ENCODE measurements at regions not wholly inside any gene's neighbourhood (a gene's known extent, or its start where the extent isn't known, plus 50 kb on each side); places are given as distances from the start of the nearest gene placed in this dataset.
"Not testable (repeated sequence)": the region's sequence is repeated elsewhere in the genome, so short reads cannot be mapped to it uniquely, and the experiment has no call there.

GRCh38 chr17:77606146-77606864, 352.2 kb upstream of the TNRC6C start:
- DNase-seq = no peak
- in situ Hi-C loops (cut with HindIII; ENCODE audit: low pct_ligation_motif_present, low pct_unique_long_range_greater_than_20kb, low sequenced_read_pairs) = no loop called here

- no peak for DNase-seq
- in situ Hi-C loops (cut with HindIII; ENCODE audit: low pct_ligation_motif_present, low pct_unique_long_range_greater_than_20kb, low sequenced_read_pairs) = no loop called here
These were observed 351.7 kb upstream of the TNRC6C start for GRCh38 chr17:77606865-77607210.

DNA sequence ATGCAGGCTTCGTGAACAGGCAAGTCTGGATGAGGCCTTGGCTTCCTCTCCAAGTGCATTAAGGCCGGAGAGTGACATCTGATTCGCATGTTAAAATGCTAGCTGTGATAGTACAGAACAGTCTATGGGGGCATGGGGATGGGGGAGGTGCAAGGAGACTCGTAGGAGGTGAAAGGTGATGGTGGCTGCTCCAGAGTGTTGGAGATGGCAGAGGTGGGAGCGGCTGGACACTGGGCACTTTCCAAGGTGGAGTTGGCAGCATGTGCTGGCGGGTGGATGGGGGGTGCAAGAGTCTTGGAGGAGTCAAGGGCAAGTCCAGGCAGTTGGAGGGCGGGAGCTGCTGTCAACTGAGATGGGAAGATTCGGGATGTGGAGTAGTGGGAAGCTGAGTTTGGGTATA, 350.9 kb upstream of the TNRC6C start:
- in situ Hi-C loops (cut with HindIII; ENCODE audit: low pct_ligation_motif_present, low pct_unique_long_range_greater_than_20kb, low sequenced_read_pairs) = no loop called here
- DNase-seq = no peak

DNA sequence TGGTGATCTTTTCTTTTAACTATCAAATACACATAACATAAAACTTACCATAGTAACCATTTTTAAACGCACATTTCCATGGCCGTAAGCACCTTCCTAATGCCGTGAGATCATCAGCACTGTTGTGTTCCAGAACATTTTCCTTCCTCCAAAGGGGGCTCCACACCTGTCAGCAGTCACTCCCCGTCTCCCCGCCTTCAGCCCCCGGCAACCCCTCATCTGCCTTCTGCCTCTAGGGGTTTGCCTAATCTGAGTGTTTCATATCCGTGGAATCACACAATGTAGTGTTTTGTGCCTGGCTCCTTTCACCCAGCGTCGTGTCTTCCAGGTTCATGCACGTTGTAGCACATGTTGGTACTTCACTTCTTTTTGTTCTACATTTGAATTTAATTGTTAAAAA, 350.1 kb upstream of the TNRC6C start:
- in situ Hi-C loops (cut with HindIII; ENCODE audit: low pct_ligation_motif_present, low pct_unique_long_range_greater_than_20kb, low sequenced_read_pairs) = no loop called here
- no peak for DNase-seq

DNA sequence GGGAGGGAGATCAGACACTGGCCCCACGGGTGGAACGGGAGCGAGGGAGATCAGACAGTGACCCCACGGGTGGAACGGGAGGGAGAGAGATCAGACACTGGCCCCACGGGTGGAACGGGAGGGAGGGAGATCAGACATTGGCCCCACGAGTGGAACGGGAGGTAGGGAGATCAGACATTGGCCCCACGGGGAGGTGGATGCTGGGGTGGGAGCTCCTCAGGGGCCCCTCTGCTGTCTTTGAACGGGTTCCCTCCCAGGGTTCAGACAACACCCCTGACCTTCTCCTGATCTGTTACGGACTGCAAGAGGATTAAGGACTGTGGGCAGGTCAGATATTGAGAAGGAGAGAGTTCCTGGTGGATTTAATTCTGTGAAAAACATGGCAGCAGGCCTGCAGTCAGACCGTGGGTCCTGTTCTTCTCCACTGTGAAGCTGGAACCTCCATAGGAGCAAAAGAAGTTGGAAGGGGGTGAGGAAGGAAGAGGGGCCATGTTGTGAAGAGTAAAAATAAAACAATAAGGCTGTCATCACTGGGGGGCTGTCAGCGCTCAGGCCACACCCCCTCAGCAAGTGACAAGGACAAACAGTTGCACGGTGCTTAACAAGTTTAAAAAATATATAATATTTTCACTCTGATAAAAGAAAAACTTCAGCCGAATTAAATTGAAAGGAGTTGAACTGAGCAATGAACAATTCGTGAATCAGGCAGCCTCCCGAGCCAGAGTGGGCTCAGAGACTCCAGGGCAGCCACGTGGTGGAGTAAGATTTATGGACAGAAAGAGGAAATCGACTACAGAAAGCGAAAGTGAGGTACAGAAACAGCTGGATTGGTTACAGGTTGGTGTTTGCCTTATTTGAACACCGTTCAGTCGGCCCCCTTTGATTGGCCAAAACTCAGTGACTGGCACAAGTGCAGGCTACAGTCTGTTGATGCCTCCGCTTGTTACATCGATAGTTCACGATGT, 348.7 kb upstream of the TNRC6C start:
- DNase-seq = no peak
- in situ Hi-C loops (cut with HindIII; ENCODE audit: low pct_ligation_motif_present, low pct_unique_long_range_greater_than_20kb, low sequenced_read_pairs) = no loop called here

DNA sequence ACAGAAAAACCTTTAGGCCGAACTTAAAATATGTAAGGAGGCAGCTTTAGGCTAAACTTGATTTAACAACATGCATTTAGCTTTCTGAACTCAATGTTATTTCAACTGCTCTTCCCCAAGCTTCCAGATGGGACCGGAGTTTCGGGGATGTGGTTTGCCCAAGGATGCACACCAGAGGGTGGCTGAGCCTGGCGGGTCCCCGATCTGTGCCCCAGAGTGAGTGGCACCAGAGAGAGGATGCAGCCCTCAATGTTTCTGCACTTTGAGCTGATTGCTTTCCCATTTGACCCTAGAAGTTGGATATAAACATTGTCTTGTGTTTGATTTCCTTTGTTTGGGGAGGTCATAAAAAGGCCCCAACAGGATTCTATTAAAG, 348.0 kb upstream of the TNRC6C start:
- in situ Hi-C loops (cut with HindIII; ENCODE audit: low pct_ligation_motif_present, low pct_unique_long_range_greater_than_20kb, low sequenced_read_pairs) = no loop called here
- no peak for DNase-seq

GRCh38 chr17:77610972-77611521, 347.5 kb upstream of the TNRC6C start:
- in situ Hi-C loops (cut with HindIII; ENCODE audit: low pct_ligation_motif_present, low pct_unique_long_range_greater_than_20kb, low sequenced_read_pairs) = no loop called here
- DNase-seq = no peak

- DNase-seq = no peak
- in situ Hi-C loops (cut with HindIII; ENCODE audit: low pct_ligation_motif_present, low pct_unique_long_range_greater_than_20kb, low sequenced_read_pairs) = no loop called here
These were observed 346.6 kb upstream of the TNRC6C start for GRCh38 chr17:77611791-77612502.

DNA sequence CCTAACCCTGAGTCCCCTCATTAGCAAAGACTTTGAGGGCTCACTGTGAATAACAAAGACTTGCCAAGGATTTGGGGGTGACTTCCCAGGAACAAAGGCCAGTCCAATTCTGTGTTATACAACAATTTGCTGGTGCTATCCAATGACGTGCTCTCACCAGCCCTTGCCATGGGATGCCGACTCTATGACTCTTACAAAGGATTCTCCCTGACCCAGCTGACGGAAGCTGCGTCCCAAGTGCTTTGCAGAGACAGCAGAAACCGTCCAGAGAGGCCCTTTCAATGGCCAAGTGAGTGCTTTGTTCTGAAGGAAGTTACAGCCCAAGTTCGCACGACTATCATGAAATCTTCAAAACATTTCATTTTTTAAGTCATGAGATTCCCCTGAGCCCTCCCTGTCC, 345.3 kb upstream of the TNRC6C start:
- in situ Hi-C loops (cut with HindIII; ENCODE audit: low pct_ligation_motif_present, low pct_unique_long_range_greater_than_20kb, low sequenced_read_pairs) = no loop called here
- DNase-seq = no peak

DNA sequence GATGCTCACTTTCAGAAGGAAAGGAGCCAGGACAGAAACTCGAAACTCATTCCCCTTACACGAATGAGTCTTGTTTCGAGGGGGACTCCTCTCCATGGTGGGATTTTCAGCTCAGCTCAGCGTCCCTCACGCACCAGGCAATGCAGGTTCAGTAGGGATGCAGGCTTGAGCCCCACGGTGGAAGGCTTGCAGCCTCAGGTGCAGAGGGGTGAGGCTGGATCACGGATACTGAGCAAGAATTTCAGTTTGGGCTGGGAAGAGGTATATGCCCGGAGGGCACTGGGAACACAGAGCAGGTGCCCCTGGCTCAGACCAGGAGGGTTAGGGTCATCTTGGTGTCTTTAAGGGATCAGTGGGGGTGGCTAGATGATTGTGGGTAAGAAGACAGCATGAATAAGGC, 344.9 kb upstream of the TNRC6C start:
- in situ Hi-C loops (cut with HindIII; ENCODE audit: low pct_ligation_motif_present, low pct_unique_long_range_greater_than_20kb, low sequenced_read_pairs) = no loop called here

DNA sequence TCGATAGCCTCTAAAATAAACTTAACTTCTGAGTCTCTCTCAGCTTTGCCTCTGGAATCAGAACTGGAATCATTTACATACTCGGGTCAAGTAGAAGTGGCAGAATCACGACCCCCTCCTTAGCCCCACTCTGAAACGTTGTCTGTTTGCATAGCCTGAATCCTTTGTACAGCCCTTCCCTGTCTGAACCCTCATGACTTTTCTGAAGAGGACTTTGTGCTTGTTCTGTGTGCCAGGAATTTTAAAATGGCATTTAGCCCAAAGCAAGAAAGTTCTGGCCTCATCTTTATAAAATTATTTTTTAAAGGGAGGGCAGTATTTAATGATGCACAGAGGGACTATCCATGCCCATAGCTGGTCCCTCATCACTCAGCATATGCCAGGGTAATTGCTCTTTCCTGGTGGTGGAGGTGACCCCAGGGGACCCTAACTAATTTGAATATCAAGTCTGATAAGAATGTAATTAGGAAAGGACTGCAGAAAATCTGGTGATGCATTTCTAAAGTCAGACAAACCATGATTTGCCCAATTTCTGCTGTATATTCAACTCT, 342.7 kb upstream of the TNRC6C start:
- DNase-seq = no peak
- in situ Hi-C loops (cut with HindIII; ENCODE audit: low pct_ligation_motif_present, low pct_unique_long_range_greater_than_20kb, low sequenced_read_pairs) = no loop called here

More for the DNA sequence above, 344.9 kb upstream of the TNRC6C start:
- no peak for DNase-seq

DNA sequence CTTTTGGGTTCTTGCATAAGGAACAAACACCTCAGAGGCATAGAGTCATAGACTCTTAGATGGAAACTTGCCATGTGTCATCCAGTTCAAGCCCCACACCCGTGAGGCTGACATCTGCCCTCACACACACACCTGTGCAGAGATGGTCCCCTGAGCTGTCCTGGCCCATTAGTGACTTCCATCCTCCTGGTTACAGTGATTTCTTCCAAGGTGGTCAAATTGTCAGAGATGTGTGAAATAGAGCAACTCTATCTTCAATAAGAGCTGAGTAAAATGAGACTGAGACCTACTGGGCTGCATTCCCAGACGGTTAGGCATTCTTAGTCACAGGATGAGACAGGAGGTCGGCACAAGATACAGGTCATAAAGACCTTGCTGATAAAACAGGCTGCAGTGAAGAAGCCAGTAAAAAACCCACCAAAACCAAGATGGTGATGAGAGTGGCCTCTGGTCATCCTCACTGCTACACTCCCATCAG, 342.2 kb upstream of the TNRC6C start:
- in situ Hi-C loops (cut with HindIII; ENCODE audit: low pct_ligation_motif_present, low pct_unique_long_range_greater_than_20kb, low sequenced_read_pairs) = no loop called here

DNA sequence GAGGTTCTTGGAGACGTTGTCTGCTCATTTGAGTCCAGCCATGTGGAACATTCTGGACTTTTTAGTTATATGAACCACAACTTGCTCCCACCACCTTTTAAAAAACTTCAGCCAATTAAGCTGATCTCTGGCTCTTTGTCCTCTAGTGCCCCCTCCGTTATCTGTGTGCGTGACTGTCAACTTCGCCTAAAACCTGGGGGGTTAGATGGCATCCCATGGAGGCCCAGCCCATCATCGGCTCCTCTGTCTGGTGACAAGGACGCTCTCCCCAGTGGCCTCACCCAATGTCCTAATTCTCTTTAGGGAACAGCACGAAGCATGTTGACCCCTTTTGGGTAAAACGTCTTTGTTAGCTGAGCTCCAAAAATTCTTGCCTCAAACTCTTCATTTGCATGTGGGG, 341.0 kb upstream of the TNRC6C start:
- in situ Hi-C loops (cut with HindIII; ENCODE audit: low pct_ligation_motif_present, low pct_unique_long_range_greater_than_20kb, low sequenced_read_pairs) = no loop called here
- no peak for DNase-seq

More for the DNA sequence above, 342.2 kb upstream of the TNRC6C start:
- DNase-seq = no peak

DNA sequence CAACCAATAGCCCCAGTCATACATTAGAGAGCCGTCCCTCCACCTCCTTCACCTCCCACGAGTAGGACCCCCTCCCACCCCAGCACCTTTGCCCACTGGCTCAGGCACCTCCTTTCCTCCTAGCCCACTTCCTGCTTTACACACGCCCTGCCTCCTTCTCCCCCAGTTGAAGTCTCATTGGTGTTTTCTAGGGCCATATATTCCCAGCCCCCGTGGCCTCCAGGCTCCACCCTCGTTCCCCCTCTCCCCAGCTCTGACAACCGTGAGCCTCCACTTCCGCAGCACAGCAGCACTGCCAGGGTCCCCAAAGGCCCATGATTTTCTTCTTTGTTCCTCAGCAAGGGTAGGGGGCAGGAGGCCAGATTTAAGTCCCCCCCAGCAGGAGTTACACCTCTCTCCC, 340.3 kb upstream of the TNRC6C start:
- DNase-seq = no peak
- in situ Hi-C loops (cut with HindIII; ENCODE audit: low pct_ligation_motif_present, low pct_unique_long_range_greater_than_20kb, low sequenced_read_pairs) = no loop called here

- DNase-seq = no peak
- in situ Hi-C loops (cut with HindIII; ENCODE audit: low pct_ligation_motif_present, low pct_unique_long_range_greater_than_20kb, low sequenced_read_pairs) = no loop called here
These were observed 339.8 kb upstream of the TNRC6C start for GRCh38 chr17:77618731-77619130.

GRCh38 chr17:77619326-77619725, 339.2 kb upstream of the TNRC6C start:
- no peak for DNase-seq
- in situ Hi-C loops (cut with HindIII; ENCODE audit: low pct_ligation_motif_present, low pct_unique_long_range_greater_than_20kb, low sequenced_read_pairs) = no loop called here

GRCh38 chr17:77619851-77620250, 338.7 kb upstream of the TNRC6C start:
- DNase-seq = peak; percentile 23
- in situ Hi-C loops (cut with HindIII; ENCODE audit: low pct_ligation_motif_present, low pct_unique_long_range_greater_than_20kb, low sequenced_read_pairs) = no loop called here

GRCh38 chr17:77620282-77620681, 338.2 kb upstream of the TNRC6C start:
- in situ Hi-C loops (cut with HindIII; ENCODE audit: low pct_ligation_motif_present, low pct_unique_long_range_greater_than_20kb, low sequenced_read_pairs) = no loop called here
- DNase-seq = no peak

- in situ Hi-C loops (cut with HindIII; ENCODE audit: low pct_ligation_motif_present, low pct_unique_long_range_greater_than_20kb, low sequenced_read_pairs); DNase-seq: not testable (repeated sequence)
These were observed 336.4 kb upstream of the TNRC6C start for GRCh38 chr17:77622084-77622483.

Data from ACHN (cell line).